HCT116 (cell line): ENCODE measurements at regions not wholly inside any gene's neighbourhood (a gene's known extent, or its start where the extent isn't known, plus 50 kb on each side); places are given as distances from the start of the nearest gene placed in this dataset.

Experiments used
- ATAC-seq: fragments of 200-7000 bp; cut with Tn5 transposase; 2 replicates; pipeline ENCODE4 v1.9.1; 2020; ENCODE audit warnings: mild to moderate bottlenecking, moderate library complexity
- BruUV-seq: library from RNA; stranded (reverse); fragments of 400-500 nt; replicated peaks from 2 replicates; lab custom pipeline; 2021; lab: Mats Ljungman, UMichigan
- CTCF ChIA-PET: fragments of 300-600 bp; sonication (Branson Sonifier 250); formaldehyde crosslinking; loops from one replicate; lab custom pipeline; 2021; ENCODE audit warnings: antibody characterized with exemption; lab: Charles Lee
- POLR2A ChIA-PET: fragments of 300-600, 350-600 bp; sonication (Branson Sonifier 250); formaldehyde crosslinking; loops from one replicate; lab custom pipeline; 2021; ENCODE audit warnings: antibody characterized with exemption; lab: Charles Lee
- RAD21 ChIA-PET, 2 experiments: fragments of 300-600 bp; sonication (Branson Sonifier 250); formaldehyde crosslinking; loops; one replicate each; lab custom pipeline; 2023; ENCODE audit warnings: low total read pairs in 2 of 2; ENCODE audit not compliant: uncharacterized antibody in 2 of 2, unreplicated experiment in 2 of 2, low non-redundant PET in 1 of 2; lab: Charles Lee
- DNase-seq: peaks from one replicate; pipeline ENCODE4 v3.0.0-alpha.2; 2010; ENCODE audit warnings: low read depth, low spot score
- H2AFZ ChIP-seq: fragments of 200-600 bp; shearing (Covaris generic), sonication (generic); 2 replicates; pipeline ENCODE4 v1.6.1; 2017; ENCODE audit warnings: low read depth, mixed run types, mixed read lengths, antibody characterized with exemption, low read length; ENCODE audit not compliant: poor library complexity, severe bottlenecking
- H3K27ac ChIP-seq: 2 replicates; pipeline ENCODE4 v1.5.1; 2012; ENCODE audit warnings: low read depth, low read length
- H3K27me3 ChIP-seq: fragments of 200-600 bp; sonication (generic); 2 replicates; pipeline ENCODE4 v1.6.1; 2016; ENCODE audit warnings: mixed run types, low read length, mixed read lengths; ENCODE audit not compliant: insufficient read depth
- H3K36me3 ChIP-seq, 2 experiments: fragments of 200-500 bp in 1 of 2; fragments of 200-600 bp in 1 of 2; sonication (Bioruptor generic) in 1 of 2; sonication (generic) in 1 of 2; 2 replicates each; pipeline versions ENCODE4 v1.5.1 to v1.6.1; 2014 to 2016; ENCODE audit warnings: low read length in 2 of 2, inconsistent platforms in 1 of 2, mixed read lengths in 1 of 2, mixed run types in 1 of 2; ENCODE audit not compliant: insufficient read depth in 2 of 2, control insufficient read depth in 1 of 2
- H3K4me1 ChIP-seq, 2 experiments: fragments of 200-600 bp in 1 of 2; sonication (generic) in 1 of 2; 2 replicates each; pipeline versions ENCODE4 v1.5.1 to v1.6.1; 2012 to 2017; ENCODE audit warnings: low read length in 2 of 2, inconsistent platforms in 1 of 2, mild to moderate bottlenecking in 1 of 2, mixed read lengths in 1 of 2, mixed run types in 1 of 2, moderate library complexity in 1 of 2; ENCODE audit not compliant: insufficient read depth in 2 of 2, control insufficient read depth in 1 of 2
- H3K4me2 ChIP-seq: fragments of 200-600 bp; sonication (generic); 2 replicates; pipeline ENCODE4 v1.6.1; 2017; ENCODE audit warnings: mixed run types, low read length, mixed read lengths
- H3K4me3 ChIP-seq, 2 experiments: fragments of 200-600 bp in 1 of 2; sonication (generic) in 1 of 2; replicated peaks in 1 of 2; 2 replicates each; pipeline ENCODE4 v1.5.1; 2011 to 2016; ENCODE audit warnings: low read length in 2 of 2, control low read depth in 1 of 2, low read depth in 1 of 2, mild to moderate bottlenecking in 1 of 2, mixed read lengths in 1 of 2, mixed run types in 1 of 2
- H3K79me2 ChIP-seq: fragments of 200-600 bp; sonication (generic); 2 replicates; pipeline ENCODE4 v1.6.1; 2017; ENCODE audit warnings: mild to moderate bottlenecking, mixed run types, low read length, moderate library complexity, mixed read lengths; ENCODE audit not compliant: insufficient read depth
- H3K9ac ChIP-seq: fragments of 200-600 bp; sonication (generic); 2 replicates; pipeline ENCODE4 v1.6.1; 2016; ENCODE audit warnings: low read length, mixed read lengths
- H3K9me2 ChIP-seq: fragments of 200-600 bp; sonication (generic), shearing (Covaris generic); 2 replicates; pipeline ENCODE4 v1.6.1; 2017; ENCODE audit warnings: mixed run types, mild to moderate bottlenecking, moderate library complexity; ENCODE audit not compliant: insufficient read depth
- H3K9me3 ChIP-seq, 2 experiments: fragments of 200-500 bp in 1 of 2; fragments of 200-600 bp in 1 of 2; sonication (Bioruptor generic) in 1 of 2; sonication (generic) in 1 of 2; 2 replicates each; pipeline ENCODE4 v1.6.1; 2014 to 2017; ENCODE audit warnings: low read length in 2 of 2, mixed read lengths in 2 of 2, inconsistent platforms in 1 of 2, low read depth in 1 of 2, mild to moderate bottlenecking in 1 of 2, mixed run types in 1 of 2, moderate library complexity in 1 of 2; ENCODE audit not compliant: control insufficient read depth in 1 of 2, insufficient read depth in 1 of 2
- H4K20me1 ChIP-seq: fragments of 200-600 bp; sonication (generic), shearing (Covaris generic); 2 replicates; pipeline ENCODE4 v1.6.1; 2017; ENCODE audit warnings: mixed run types, mild to moderate bottlenecking, moderate library complexity; ENCODE audit not compliant: insufficient read depth
- ATF3 ChIP-seq: IDR thresholded peaks from 2 replicates; pipeline ENCODE4 v1.6.1; 2012
- EGR1 ChIP-seq: IDR thresholded peaks from 2 replicates; pipeline ENCODE4 v1.6.1; 2012; ENCODE audit warnings: low read depth
- ELF1 ChIP-seq: IDR thresholded peaks from 2 replicates; pipeline ENCODE4 v1.6.1; 2012; ENCODE audit warnings: low read depth, borderline replicate concordance
- FOSL1 ChIP-seq: IDR thresholded peaks from 2 replicates; pipeline ENCODE4 v1.6.1; 2012; ENCODE audit warnings: low read depth
- JUND ChIP-seq: IDR thresholded peaks from 2 replicates; pipeline ENCODE4 v1.6.1; 2012
- MAX ChIP-seq: IDR thresholded peaks from 2 replicates; pipeline ENCODE4 v1.6.1; 2012
- POLR2A ChIP-seq: IDR thresholded peaks from 2 replicates; pipeline ENCODE4 v1.7.0; 2011; ENCODE audit warnings: borderline replicate concordance; ENCODE audit not compliant: insufficient read depth, insufficient read length; ENCODE audit errors: extremely low read depth
- POLR2AphosphoS5 ChIP-seq: IDR thresholded peaks from 2 replicates; pipeline ENCODE4 v1.6.1; 2011; ENCODE audit warnings: mild to moderate bottlenecking, low read depth, low read length, moderate library complexity
- REST ChIP-seq: IDR thresholded peaks from 2 replicates; pipeline ENCODE4 v1.6.1; 2012; ENCODE audit warnings: low read depth
- SP1 ChIP-seq: IDR thresholded peaks from 2 replicates; pipeline ENCODE4 v1.6.1; 2012; ENCODE audit warnings: low read depth
- SRF ChIP-seq: IDR thresholded peaks from 2 replicates; pipeline ENCODE4 v1.6.1; 2012; ENCODE audit warnings: low read depth
- TCF7L2 ChIP-seq: IDR thresholded peaks from 2 replicates; pipeline ENCODE4 v1.7.0; 2011; ENCODE audit warnings: borderline replicate concordance, inconsistent platforms; ENCODE audit not compliant: insufficient read depth, insufficient read length; ENCODE audit errors: extremely low read depth
- ZBTB33 ChIP-seq: IDR thresholded peaks from 2 replicates; pipeline ENCODE4 v1.6.1; 2011; ENCODE audit warnings: mild to moderate bottlenecking, low read length, moderate library complexity; ENCODE audit not compliant: insufficient replicate concordance; ENCODE audit errors: extremely low read depth
- ZFX ChIP-seq: fragments of 450-650 bp; IDR thresholded peaks from 2 replicates; pipeline ENCODE4 v1.6.1; 2017
- intact Hi-C: fragments of 100-400 bp; cut with micrococcal nuclease; formaldehyde crosslinking; loops from 2 replicates; pipeline ENCODE4 v1.10.0; 2022

GRCh38 chr9:115976781-115977180 is 176.8 kb upstream of the PAPPA start:
- H3K27ac ChIP-seq: no peak overlapping the region
- no peaks in the 10 kb centered on the region for H3K79me2 ChIP-seq
- ChIA-PET CTCF (no interaction called here), POLR2A (no interaction called here), RAD21 (no interaction called here)
- H3K36me3 ChIP-seq: no peaks in the 10 kb centered on the region; a peak in 1 of 4 replicates
- DNase-seq: no peak
- H3K9me3 ChIP-seq: no peaks in the 10 kb centered on the region
- no peak overlapping the region for H2AFZ ChIP-seq
- H3K27me3 ChIP-seq: no peaks in the 10 kb centered on the region
- ATAC-seq: no peak
- no peaks in the 10 kb centered on the region for H3K4me1 ChIP-seq
- H4K20me1 ChIP-seq: no peaks in the 10 kb centered on the region
- TF ChIP-seq EGR1: no peak
- TF ChIP-seq TCF7L2: no peak
- no peak for TF ChIP-seq ATF3
- no peak for TF ChIP-seq MAX
- no peak for TF ChIP-seq POLR2AphosphoS5
- no peak for TF ChIP-seq POLR2A
- TF ChIP-seq ZFX: no peak
- H3K9ac ChIP-seq: no peak overlapping the region
- BruUV-seq: no TSS peak
- no peak overlapping the region for H3K4me3 ChIP-seq
- no peak overlapping the region for H3K4me2 ChIP-seq
- H3K9me2 ChIP-seq: no peaks in the 10 kb centered on the region
- intact Hi-C loops: no loop called here

- no TSS peak for BruUV-seq
- ChIA-PET RAD21 (no interaction called here), CTCF (no interaction called here), POLR2A (no interaction called here)
- intact Hi-C loops: no loop called here
- Histone ChIP-seq H3K4me2 (no peak overlapping the region), H3K9ac (no peak overlapping the region), H3K27me3 (no peaks in the 10 kb centered on the region), H3K9me3 (no peaks in the 10 kb centered on the region), H3K36me3 (no peaks in the 10 kb centered on the region), H4K20me1 (no peaks in the 10 kb centered on the region), H3K4me3 (no peak overlapping the region), H3K9me2 (no peaks in the 10 kb centered on the region), H3K79me2 (no peaks in the 10 kb centered on the region), H3K4me1 (no peaks in the 10 kb centered on the region), H2AFZ (no peak overlapping the region), H3K27ac (no peak overlapping the region)
- no peak for DNase-seq
- ATAC-seq: no peak
- TF ChIP-seq ZFX (no peak), SP1 (no peak), ZBTB33 (no peak), SRF (no peak), ELF1 (no peak), JUND (no peak), EGR1 (no peak), FOSL1 (no peak), REST (no peak), TCF7L2 (no peak)
Observed at GRCh38 chr9:115978091-115978490, 175.5 kb upstream of the PAPPA start.
